ENCODE measurements at regions not wholly inside any gene's neighbourhood (a gene's known extent, or its start where the extent isn't known, plus 50 kb on each side); places are given as distances from the start of the nearest gene placed in this dataset.

DNA sequence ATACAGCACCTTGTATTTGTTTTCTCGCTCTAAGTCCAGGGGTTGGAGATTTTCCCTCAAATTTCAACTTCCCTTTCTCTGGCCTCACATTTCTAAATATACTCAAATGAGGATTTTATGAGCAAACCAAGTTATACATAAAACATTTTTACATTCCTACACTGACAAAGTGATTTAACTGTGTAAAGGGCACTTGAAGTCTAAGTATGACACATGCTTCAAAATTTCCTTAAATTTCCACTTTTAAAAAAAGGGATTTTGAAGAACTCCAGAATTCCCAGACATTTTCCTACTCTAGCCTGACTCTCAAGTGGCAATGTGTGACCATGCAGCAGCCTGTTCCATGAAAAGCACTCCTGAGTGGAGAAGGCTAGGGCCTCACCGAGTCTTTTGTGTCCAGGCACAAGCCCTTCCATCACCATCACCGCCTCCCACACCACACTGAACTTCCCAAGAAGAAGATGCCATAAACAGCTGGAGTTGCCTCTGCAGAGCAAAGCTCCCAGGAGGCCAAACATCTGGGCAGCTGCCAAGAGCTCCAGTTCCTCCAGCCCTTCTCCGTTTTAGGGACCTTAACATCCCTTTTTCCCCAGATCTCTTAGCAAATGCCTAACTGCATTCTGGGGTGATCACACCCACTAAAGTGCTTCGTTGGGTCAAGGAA is 68.9 kb downstream of the NCR2 start:
- no peak for DNase-seq

DNA sequence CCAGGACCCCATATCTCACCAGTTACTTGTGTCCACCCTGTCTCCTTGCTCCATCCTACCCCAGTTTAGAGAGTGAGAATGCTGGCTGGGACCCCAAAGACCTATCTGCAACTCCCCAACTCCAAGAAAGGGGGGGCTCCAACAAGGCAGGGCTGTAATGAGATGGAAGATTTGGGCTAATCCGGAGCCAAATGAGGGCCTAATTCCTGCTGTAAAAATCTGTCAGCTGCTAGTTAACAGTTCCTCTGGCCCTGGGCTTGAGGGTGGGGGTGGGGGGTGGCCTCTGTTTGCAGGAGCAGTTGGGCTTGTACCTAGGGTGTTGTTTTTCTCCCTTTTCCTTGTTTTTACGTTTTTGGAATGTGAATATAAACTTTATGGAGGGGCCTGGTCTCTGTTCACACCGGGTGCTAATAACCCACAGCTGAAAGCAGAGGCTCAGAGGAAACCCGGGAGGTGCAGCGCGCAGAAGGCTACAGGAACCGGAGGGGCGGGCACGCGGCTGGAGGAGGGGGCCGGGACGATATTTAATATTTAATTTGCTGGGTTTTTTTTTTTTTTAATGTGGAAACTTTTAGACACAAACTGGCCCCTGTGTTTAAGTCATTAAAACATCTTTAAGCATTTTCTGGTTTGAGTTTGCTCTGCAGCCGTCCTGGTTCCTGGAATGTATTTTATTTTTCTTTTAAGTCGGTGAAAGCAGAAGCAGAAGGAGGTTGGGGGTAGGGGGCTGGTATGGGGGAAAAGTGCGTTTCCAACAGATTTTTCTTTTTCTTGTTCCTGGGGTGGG is 70.7 kb downstream of the NCR2 start:
- no peak for DNase-seq

DNA sequence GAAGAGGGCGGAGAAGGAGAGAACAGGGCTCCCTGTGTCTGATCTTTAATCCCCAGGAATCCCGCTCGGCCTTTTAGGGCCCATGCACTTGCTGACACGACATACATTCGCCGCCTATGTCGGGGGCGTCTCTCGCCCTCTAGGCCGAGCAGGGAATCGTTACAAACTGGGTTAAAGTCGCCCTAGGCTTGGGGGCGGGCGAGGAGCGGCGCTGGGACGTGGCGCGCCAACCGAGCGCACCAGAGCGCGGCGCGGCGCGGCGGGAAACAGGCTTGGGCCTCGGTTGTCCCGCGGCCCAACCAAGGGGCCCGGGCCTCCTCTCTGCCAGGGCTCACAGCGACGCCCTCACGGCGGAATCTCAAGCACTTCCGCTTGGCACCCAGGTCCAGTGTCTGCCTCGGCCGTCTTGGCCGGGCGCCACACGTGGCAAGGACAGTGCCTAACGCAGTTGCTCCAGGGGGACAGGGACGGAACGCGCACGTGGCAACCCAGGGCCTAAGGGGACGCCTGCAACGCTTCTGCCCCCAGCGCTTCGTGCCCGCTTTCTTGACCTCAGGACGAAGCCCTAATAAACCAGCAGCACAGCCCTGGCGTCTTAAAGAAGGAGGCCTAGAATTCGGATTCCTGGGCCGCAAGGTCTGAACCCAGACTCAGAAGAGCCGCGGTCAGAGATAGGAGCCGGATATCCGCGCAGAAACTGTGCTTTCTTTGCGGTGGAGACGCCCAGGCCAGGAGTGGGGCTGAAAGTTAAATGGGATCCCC is 71.5 kb downstream of the NCR2 start:
- no peak for DNase-seq

DNA sequence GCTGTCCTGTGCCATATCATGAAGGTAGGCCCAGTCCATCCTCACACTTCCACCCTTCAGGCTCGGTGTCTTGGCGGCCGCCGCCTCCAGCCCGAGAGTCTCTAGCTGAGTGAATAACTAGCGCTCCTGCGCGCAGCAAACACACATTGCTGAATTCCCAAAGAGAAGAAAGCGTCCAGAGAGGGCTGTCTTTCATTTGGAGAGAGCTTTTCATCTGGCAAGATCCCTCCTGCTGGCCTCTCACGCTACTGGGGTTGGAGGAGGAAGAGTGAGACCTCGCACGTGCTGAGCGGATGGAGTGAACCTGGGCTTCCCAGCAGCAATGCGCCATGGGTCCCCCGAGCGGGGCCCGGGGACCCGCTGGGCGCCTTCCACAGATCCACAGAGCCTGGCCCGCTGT is 73.2 kb downstream of the NCR2 start:
- DNase-seq = no peak

DNA sequence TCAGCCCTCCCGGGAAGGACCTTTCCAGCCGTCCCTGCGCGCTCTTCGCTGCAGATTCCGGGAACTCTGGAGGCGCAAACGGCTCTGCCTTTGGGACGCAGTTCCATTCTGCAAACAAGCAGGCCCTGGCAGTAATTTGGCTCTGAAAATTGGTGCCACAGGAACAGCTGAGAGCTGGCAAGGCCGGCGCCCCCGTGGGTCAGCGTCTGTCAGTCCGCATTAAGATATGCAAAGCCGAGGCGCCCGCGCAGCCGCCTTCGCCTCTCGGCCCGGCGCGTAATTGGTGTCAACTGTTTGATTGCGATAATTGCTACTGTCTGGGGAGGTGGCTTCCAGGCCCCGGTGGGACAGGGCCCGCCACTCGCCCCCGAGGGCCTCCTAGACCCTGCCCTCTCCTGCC is 73.6 kb downstream of the NCR2 start:
- no peak for DNase-seq

DNA sequence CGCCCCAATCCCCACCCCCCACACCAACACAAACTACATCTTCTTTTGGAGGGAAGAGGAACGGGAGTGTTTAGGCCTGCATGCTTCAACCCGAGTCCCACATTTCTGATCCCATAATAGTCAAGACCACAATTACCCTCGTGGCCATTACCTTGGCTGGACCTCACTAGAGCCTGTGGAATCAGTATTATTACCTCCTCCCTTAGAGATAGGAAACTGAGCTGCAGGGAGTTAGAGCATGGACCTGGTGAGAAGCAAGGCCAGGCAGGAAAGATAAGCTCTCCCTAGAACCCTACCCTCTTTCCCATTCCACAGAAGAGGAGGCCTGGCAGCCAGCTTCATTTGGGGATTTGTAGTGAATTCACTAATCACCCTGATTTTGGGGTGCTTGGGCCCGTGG is 74.1 kb downstream of the NCR2 start:
- no peak for DNase-seq

DNA sequence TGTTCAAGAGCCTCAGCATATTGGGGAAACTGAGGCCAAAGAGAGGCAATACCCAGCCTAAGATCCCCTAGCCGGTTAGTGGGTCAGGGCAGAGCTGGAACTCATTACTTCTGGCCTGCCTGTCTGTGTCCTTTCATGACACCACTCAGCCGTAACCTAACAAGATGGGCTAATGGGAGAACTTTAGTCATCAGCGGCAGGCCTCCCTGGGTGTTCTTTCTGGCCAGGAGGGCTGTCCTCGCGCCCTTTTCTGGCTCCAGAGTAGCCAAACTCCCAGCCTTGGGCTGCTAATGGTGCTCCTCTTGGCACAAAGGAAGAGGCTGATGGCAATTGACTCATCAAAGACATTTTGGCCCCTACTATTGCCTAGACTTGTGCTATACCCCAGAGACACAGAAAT is 76.6 kb downstream of the NCR2 start:
- no peak for DNase-seq

DNA sequence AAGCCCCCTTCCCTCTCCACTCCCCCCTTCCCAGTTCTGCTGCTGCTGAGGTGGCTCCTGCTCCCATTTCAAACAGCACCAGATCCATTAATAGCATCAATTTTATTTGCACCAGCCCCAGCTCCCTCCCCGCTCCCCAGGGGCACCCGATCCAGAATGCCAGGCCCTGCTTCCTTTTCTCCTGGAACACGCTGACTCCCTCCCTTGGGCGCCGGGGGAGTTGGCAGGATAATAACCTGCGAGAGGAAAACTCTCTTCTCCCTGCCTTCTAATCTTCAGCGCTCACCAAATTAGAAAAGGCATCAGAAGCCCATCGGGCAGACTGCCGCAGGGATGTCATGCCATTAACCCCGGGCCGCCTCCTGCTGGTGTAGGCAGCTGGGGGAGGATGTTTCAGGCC is 77.8 kb downstream of the NCR2 start:
- DNase-seq = peak; percentile 63 to 67

DNA sequence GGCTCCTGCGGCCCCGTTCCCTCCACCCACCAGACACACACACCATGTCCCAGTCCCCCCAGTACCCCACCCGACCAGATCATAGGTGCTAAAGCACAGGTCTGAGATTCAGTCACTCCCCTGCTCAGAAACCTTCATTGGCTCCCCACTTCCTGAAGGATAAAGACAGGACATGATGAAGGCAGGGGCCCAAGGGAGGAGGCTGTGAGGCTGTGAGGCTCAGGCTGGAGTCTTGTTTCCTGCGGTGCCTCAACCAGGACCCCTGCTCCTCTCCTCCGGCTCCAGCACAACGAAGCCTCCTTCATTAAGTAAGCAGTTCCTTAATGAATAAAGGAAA is 81.1 kb downstream of the NCR2 start:
- DNase-seq = no peak

DNA sequence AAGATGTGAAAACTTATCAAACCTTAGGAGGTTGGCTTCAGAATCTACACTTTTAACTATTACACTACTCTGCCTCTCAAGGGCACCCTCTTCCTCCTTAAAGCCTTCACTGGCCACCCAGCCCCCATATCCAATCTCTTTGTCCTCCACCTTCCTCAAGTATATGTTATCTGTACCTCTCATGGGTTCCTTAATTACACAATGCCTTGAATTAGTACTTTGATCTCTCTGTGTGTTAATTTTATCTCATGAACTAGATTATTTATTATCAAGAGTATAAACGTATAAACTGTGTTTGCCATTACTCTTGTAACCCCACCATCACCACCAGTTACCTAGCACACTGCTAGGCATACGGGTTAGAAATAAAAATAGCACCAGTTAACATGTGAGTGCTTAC is 83.3 kb downstream of the NCR2 start:
- DNase-seq = no peak

DNA sequence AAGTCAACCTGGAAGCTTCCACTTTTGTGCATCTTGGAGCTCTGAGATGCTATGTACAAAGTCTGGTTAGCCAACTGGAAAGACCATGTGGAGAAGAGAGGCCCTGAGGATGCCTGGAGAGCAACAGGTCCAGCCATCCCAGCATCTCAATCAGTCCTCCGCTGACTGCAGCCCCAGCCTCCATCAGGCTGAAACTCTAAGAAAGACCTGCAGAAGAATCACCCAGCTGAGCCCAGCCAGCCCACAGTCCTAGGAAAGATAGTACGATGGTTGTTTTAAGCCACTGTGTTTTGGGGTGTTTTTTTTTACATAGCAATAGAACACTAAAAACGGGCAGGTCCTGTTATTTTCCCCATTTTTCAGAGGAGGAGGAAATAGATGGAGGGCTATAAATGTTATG is 84.0 kb downstream of the NCR2 start:
- no peak for DNase-seq

DNA sequence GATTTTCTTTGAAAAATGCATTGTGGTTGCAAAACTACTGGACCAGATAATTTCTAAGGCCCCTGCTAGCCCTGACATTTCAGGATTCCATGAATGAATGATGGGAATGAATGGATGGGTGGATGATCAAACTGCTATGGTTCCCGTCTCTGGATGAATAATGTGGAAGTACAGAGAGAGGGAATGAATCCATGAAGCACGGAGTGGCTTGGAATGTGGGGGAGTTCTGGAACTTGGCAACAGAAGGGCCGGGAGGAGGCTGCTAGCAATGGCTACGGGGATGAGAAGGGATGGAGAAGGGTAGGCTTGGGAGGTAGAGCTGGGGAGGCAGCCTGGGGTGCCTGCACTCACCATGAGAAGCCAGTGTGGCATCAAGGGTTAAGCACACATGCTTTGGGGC is 84.8 kb downstream of the NCR2 start:
- DNase-seq = no peak

DNA sequence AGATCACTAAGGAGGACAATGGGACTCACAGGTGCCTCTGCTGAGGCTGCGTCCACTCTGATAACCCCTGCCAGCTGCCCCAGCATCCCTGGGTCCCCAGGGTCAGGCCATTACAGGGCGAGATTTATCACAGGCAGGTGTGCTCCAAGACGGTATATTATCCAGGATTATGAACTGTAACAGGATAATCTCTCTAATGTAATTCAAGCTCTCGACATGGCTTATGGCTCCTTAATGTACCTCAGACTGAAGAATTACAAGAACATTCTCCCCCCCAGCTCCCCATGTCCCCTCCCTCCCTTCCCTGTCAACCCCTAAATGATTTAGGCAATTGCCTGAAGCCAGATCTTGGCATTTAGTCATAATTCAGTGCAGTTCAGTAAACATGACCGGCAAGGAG is 86.8 kb downstream of the NCR2 start:
- DNase-seq = peak in 1 of 2 experiments; percentile 29

DNA sequence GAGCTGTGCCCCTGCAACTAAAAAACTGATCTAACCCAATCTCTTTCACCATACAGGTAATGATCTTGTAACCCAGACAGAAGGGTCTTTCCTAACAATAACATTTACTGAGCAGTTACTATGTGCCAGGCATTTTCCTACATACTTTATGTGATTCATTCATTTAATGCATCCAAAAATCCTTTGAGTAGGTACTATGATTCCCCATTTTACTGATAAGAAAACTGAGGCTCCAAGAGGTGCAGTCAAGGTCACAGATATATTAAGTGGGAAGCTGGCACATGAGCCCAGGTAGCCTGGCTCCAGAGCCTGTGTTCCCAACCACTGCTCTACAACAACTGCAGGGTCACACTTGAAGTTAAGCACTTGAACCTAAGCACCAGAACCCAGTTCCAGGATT is 87.6 kb downstream of the NCR2 start:
- DNase-seq = no peak

DNA sequence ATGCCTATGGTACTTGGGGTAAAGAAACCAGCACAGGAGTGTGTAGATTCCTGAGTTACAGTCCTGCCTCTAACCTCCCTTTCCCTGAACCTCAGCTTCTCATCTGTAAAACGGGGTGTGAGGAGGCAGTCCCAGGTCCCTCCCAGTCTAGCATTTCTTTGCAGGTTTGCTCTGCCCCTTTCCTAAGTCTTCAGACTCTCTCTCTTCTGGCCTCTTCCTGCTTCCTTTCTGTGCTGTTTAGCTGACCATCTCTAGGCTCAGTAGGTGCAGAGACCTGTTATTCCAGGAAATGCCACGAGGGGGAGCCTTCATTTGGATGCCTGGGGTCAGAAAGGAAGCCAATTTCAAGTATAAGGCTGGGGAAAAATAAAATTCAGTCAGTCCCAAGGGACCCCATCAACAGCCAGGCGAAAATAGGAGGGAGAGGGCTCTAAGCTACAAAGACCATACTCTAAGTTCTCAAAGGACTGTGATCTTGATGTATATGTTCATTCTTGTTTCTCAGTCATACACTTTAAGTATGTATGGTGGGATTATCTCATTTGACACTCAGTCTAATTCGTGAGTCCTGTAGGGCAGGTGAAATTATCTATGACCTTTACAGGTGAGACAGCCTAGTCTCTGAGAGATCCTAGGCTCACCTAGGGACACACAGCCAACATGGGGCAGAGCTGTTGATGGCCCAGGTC is 89.1 kb downstream of the NCR2 start:
- peak; percentile 81 to 94 for DNase-seq

DNA sequence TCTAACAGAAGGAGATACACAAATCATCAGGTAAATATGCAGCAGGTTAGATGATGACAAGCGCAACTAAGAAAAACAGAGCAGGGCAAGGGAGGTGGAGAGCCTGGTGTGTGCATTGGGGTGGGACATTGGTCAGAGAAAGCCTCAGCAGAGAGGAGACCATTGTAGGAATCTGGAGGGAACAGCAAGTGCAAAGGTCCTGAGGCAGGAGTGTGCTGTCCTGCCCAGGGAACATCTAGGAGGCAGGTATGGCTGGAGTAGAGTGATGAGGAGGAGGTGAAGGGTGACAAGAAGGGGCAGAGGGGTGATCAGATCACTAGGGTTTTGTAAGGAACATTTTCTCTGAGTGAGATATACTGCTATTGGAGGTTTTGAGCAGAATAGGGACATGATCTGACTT is 90.1 kb downstream of the NCR2 start:
- no peak for DNase-seq

DNA sequence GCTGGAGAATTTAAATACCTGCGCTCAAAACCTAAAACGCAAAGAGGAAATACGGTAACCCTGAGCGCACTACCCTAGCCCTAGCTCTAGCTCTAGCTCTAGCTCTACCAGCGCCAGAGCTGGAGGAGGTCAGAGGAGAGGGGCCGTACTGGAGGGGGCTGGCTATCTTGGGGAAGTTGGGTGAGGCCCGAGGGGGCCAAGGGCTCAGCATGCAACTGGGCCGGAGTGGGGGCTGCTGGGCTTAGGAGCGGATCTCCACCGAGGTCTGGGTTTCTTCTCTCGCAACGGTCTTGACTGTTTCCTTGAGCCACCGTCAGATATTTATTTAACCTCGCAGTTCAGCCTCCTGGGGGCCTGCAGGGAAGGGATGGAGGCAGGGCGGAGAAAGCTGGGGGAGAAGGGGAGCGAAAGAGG is 91.0 kb downstream of the NCR2 start:
- DNase-seq = peak; percentile 59 to 75

DNA sequence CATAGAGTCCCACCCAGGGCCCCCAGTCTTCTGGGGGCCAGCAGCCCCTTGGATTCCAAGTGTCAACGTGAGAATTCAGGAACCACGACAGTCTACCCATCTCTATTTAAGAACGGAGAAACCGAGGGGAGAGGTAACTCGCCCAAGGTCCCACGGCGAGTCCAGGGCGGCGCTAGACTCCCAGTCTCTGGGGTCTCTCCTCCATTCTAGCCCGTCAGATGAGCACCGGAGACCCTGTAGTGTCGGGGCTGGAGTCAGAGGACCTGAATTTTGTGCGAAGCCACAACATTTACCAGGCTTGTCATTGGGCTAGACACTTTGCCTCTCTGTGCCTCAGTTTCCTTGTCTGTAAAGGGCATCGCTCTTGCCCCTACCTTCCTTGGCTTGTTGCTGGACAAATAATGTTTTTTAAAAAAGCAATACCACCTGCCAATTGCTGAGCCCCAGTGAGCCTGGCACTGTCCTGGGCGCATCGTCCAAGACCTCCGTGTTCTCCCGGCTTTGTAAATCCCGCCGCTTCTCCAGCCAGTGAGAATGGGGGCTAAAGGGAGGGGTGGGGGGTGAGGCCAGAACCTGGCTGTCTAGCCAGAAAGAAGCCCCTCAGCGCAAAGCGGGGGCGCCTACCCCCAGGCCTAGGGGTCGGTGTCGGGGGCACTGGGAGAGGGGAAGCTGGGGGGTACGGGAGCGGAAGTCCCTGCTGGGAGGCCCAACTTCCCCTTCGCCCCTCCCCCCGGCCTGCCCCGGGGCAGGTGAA is 91.7 kb downstream of the NCR2 start:
- peak in 1 of 2 experiments; percentile 77 for DNase-seq

DNA sequence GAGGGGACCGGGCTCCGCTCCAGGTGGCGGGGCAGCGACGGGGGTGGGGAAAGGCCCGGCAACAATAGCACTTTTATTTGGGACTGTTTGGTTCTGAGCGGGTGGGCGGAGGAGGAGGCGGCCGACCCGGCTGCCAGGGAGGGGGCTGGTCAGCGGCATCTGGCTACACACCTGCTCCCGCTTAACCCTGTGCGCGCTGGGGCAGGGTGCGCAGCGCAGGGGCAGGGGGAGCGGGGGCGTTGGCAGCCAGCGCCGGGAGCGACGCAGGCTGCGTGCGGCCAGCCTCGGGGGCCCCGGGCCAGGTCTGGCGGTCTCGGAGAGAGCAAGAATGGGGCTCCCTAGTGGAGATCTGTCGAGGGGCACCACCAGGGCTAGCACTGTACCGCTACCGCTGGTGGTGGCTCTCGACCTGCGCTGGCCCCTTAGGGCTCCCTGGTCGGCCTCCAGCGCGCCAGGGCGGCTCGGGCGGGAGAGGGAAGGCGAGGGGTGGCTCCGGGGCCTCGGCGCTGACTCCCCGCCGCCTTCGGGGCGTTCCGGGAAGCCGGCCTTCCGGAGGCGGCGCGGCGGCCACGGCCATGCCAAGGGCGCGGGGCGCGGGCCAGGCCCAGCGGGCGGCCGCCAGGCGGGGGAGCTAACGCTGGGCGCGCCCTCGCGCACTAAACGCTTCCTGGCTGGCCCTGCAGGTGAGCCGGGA is 92.4 kb downstream of the NCR2 start:
- peak; percentile 83 to 95 for DNase-seq

DNA sequence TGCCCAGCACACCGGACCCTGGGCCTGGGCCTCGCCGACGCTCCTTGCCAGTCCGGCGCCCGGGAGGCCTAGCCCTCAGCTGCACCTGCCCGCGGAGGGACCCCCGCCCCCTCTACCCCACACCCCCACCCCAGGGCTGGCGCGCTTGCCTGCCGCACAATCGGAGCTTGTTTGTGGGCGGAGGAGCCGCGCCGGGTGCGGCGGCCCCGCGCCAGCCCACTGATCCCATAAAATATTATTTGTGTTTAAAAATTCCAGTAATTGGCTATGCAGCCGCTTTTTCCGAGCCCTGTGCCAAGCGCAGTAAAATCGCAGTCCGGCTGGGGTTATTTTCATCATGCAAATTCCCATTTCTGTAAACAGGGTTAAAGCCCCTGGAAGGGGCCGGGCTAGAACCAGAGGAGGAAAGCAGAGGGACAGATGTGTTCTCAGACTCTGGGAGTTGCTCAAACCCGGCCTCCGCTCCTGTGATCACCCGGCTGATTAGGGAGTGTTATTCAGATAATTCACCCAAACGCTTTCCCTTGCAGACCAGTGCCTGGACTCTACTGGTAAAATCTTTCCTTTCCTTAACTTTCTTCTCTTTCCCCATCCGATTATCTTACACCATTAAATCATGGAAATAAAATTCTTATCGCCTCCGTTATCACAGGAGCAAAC is 93.1 kb downstream of the NCR2 start:
- DNase-seq = peak; percentile 91 to 96

DNA sequence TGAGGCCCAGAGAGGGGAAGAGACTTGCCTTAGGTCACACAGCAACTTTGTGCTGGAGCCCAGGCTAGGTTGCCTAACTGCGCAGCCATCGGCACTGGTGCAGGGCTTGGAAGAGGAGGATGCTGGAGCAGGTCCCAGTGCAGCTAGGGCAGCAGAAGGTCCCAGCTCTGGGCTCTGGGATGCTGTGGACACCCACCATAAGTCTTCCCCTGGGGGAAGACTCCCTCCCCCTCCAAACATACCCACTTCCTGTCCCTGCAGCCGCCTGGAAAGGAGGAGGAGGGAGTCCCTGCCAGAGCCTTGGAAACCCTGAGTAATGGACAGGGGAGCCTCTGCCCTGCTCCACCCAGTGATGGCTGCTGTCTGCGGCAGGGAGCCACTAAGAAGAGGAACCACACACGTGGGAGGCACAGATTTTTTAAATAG is 93.6 kb downstream of the NCR2 start:
- DNase-seq = peak in 1 of 2 experiments; percentile 67

All from NCI-H526 (cell line).